Frontal cortex (tissue), 3 donors: ENCODE measurements at regions not wholly inside any gene's neighbourhood (a gene's known extent, or its start where the extent isn't known, plus 50 kb on each side); places are given as distances from the start of the nearest gene placed in this dataset.
"Not testable (repeated sequence)": the region's sequence is repeated elsewhere in the genome, so short reads cannot be mapped to it uniquely, and the experiment has no call there.

Experiments used
- DNase-seq, 2 donors: peaks; one replicate each; pipeline ENCODE4 v3.0.0; 2012; ENCODE audit warnings: low spot score in 2 of 2
- FAIRE-seq: peaks from 2 replicates; lab custom pipeline; 2012; peaks lifted over from hg19 to GRCh38; lab: Jason Lieb, UNC
- donor health status: control.
- donor health status: control.
- donor health status: control.

DNA sequence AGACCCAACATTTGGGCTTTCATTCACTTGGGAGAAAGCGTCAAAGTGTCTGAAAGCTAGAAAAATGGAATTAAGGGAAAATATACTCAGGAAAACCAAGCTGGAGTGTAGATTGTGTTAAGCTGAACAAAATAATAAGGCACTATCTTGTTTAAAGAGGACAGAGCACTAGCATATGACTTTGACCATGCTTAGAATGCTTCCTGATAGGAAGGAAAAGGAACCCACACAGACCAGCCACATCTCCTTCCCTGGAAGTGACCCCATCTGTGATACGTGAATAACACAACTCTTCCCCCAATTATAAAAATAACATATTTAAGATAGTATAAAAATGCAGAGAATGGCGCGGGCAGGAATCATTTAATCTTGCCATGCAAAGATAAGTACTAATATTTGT is 94.7 kb upstream of the BCL2L14 start:
- DNase-seq (no peak), FAIRE-seq (no peak)

DNA sequence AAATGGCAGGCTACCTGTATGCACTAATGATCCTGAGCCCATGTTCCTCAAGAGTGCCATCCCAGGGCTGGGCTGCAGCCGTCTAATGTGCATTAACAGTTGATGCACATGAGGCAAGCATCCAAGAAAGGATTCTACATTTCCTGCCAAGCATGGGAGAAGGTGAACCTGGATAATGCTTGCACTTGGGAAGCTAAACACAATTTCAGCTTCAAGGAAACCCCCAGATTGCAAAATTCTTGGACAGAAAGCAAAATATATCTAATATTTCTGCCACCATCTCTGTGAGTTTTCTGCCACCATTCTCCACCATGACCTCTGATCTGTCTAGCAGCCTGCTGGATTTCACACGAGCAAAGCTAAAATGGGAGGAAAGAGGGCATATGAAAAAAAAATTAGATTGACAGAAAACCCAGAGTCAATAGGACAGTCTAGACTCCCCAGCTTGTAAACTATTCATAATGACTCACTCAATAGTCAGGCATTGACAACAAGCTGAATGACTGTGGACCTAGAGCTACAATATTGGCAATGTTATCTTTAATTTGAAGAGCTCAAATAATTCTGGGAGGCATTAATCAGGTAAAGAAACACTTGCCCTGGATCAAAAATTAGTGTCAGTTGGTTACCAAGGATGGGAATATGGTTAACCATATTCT is 91.9 kb upstream of the BCL2L14 start:
- DNase-seq (no peak), FAIRE-seq (no peak)

DNA sequence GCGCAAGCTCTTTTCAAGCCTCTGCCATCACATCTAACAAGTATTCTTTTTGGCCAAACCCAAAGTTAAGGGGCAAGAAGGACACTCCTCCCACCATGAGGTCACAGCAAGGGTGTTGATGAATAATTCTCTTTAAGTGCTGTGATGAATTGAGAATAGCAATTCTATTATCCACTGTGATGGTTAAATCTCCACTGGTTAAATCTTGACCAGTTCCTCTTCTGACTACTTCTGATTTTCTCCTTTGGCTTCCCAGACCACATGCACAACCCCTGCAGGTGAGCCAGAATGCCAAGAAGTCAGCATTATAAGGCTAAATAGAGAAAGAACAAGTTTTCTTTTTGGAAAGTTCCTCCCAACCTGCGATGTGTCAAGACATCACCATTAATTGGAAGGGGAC is 90.6 kb upstream of the BCL2L14 start:
- DNase-seq (no peak), FAIRE-seq (no peak)

DNA sequence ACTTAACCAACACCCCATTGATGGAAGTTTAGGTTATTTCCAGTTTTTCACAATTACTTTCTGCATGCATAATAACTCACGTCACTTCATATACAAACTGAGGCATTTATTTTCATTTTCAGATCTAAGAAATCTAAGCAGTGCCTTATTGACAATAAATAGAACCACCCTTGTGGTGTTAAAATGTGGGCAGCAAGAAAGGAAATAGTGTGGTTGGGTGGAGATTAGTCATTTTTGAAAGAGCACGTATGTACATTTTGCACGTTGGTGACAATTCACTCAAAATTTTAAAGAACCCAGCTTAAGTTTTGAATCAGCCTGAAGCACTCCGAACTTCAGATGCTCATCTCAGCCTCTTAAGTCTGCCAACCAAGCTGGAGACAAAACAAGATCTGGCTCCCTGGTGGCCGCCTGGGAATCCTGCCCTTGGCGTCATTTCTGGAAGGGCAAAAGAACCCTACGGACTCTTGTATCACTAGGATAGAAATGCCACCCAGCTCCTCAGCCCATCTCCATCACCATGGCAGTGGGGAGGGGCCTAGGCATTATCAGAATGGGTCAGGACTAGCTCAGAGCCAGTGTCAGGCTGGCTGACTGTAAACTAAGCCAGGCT is 89.5 kb upstream of the BCL2L14 start:
- no peak for DNase-seq
- no peak for FAIRE-seq

DNA sequence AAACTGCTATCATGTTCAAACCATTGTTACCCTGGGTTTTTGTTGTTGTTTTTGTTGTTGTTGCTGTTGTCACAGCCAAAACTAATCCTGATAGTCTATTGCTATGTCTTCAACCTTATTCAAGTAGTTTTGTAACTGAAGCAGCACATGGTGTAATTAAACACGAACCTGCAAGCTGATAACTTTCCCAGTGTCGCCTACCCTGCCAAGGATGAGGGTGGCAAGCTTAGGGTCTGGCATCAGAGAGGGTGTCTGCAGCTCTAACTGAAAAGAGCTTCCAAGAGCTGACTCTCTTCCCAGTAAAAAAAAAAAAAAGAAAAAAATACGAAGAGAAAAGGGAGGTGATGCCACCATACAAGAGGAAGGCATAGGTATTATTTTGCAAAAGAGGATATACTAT is 86.3 kb upstream of the BCL2L14 start:
- DNase-seq = no peak
- no peak for FAIRE-seq

DNA sequence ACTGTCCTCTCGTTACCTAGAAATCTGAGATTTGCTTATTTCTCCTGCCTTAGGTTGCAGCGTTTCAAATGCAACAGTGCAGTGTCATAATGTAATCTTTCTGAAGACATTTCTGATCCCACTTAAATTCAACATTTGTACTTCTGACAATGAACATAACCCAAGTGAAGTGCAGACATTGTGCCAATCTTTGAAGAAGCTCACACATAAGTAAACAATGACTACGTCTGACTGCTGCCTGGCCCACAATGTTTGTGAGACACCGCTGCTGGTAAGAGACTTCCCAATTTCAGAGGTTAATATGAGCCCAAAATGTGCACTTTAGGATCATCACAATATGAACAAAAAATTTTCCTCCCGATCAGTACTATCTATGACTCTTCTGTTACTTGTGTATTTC is 84.6 kb upstream of the BCL2L14 start:
- FAIRE-seq = no peak

DNA sequence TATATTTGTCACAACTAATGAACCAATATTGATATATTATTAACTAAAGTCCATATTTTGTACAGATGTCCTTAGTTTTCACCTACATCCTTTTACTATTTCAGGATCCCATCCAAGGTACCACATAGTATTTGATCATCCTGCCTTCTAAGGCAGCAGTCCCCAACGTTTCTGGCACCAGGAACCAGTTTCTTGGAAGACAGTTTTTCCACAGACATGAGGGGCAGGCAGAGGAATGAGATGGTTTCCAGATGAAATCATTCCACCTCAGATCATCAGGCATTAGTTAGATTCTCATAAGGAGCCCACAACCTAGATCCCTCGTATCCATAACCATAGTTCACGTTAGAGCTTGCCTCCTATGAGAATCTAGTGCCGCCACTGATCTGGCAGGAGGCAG is 82.8 kb upstream of the BCL2L14 start:
- no peak for DNase-seq
- no peak for FAIRE-seq

More for the DNA sequence above, 84.6 kb upstream of the BCL2L14 start:
- DNase-seq = no peak

DNA sequence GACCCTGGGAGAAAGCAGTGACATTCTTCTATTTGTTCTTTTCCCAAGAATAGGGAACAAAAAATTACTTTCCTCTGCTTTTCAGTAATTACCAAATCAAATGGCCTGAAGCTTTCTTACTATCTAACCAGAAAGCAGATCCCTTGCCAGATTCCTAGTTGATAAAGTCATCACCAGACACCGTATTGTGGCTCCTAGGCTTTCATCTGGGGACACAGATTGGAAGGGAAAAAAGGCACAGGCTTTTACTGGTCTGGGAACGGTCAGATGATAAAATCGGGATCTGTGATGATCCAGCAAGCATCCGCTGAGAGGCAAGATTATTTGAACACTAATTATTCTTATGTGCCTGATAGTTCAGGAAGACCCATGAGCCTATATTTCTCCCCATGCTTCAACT is 79.1 kb upstream of the BCL2L14 start:
- no peak for DNase-seq
- FAIRE-seq = no peak

DNA sequence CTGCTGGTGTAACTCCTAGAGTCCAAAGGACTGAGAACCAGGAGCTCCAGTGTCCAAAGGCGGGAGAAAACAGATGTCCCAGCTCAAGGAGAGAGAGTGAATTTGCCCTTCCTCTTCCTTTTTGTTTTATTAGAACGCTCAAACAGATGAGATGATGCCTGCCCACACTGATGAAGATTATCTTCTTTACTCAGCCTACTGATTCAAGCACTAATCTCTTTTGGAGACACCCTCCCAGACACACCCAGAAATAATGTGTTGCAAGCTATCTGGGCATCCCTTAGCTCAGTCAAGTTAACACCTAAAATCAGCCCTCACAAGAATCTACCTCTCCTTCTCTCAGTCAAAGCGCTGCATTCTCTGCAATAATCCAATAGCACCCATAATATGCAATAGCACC is 78.2 kb upstream of the BCL2L14 start:
- FAIRE-seq (no peak), DNase-seq (no peak)

DNA sequence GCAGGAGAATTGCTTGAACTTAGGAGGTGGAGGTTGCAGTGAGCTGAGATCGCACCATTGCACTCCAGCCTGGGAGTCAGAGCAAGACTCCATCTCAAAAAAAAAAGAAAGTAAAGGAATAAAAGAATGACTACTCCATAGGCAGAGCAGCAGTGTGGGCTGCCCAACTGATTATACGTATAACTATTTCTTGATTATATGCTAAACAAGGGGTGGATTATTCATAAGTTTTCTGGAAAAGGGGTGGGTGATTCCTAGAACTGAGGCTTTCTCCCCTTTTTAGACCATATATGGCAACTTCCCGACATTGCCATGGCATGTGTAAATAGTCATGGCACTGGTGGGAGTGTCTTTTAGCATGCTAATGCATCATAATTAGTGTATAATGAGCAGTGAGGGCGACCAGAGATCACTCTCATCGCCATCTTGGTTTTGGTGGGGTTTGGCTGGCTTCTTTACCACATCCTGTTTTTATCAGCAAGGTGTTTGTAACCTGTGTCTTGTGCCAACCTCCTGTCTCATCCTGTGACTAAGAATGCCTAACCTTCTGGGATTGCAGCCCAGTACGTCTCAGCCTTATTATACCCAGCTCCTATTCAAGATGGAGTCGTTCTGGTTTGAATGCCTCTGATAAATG is 72.3 kb upstream of the BCL2L14 start:
- DNase-seq, FAIRE-seq: not testable (repeated sequence)

DNA sequence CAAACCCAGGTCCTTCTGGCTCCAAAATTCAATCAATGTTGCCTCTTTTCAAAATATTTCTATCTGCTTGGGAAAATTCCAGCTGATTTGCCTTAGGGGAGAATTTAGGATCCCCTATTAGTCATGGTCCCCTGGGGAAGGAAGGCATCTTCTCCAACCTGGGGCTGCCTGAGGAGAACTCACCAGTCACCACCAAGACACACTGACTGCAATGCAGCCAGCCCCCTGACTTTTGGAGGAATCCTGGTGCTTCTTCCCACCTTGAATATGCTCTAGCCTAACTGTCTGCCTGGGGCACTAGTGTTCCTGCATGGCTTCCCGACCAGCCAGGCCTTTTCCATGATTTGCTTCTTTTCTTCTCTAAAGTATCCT is 71.8 kb upstream of the BCL2L14 start:
- DNase-seq (no peak), FAIRE-seq (no peak)

DNA sequence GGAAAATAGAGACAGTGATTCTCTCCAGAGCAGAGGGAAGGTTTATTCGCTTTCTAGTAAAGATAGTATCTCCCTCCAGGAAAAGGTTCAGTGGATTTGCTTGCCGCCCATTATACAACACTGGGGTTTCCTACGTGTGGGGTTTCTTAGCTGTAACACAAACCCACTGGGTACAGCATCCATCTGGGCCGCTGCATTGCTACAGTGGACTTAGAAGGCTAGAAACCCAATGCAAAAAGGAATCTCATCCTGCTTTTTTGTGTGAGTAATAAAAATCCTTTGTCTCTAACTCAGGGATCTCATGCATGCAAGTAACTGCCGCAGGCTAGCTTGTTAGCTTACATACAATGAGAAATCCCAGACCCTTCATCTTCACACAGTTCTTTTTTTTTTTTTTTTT is 67.1 kb upstream of the BCL2L14 start:
- FAIRE-seq = no peak
- DNase-seq = no peak

DNA sequence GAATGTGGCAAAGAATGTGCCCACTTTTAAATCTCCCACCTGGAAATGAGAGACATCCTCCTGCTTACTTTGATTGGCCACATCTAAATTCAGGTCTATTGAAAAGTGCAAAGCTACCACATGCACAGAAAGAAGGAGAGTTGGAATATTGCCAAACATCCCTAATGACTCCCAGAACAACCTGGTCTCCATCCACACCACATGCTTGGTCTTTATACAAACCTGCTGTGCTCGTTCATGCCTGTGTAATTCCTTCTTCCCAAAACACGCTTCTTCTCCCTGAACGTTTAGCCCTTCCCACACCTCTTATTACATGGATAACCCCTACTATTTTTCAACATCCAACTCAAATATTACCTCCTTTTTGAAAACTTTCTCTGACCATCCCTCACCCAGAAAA is 66.2 kb upstream of the BCL2L14 start:
- FAIRE-seq (no peak), DNase-seq (no peak)

DNA sequence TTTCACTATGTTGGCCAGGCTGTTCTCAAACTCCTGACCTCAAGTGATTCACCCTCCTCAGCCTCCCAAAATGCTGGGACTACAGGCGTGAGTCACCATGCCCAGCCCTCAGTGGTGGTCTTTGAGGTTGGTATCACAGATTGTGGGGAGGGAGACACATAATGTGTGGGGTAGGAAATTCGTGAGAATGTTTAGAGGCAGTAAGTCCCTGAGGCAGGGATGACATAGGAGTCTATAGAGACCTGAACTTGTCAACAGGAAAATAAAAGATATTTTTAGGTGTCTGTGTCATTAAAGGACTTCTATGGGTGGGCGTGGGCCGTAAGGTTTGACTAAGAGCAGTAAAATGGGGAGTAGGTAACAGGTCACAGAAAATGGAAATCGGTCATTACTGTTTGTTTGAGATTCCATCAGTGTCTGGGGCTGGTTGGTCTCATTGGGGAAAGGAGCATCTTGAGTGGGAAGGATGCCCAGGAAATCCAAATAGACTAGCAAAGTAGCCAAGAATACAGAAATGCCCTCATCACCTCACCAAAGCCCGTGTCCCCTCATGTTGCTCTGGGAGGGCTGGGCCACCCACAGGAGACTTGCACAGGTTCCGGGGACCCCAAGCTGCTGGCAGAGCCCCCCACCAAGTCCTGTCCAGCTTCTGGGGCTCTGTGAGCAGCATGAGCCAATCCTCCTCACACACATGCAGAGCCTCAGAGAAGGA is 63.6 kb upstream of the BCL2L14 start:
- FAIRE-seq (no peak), DNase-seq (no peak)

DNA sequence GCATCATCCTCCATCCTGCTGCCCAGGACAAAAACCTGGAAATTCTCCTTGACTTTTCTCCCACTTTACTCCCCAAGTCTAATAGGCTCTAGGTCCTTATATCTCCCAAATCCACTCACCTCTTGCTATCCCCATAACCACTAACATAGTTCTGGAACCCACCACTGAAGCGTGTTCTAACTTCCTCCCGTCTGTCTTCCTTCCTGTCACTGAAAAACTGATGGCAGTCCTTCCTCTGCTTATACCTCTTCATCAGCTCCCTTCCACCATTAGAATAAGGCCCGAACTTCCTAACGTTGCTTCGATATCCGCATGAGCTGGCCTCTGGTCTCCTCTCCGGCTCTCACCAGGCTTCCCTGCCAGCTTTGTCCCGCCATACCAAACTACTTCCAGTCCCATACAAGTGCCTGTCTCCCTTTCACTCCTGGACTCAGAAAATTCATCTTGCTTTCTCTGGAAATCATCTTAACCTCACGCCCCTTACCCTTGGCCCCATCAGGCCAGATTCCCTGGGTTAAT is 63.0 kb upstream of the BCL2L14 start:
- DNase-seq (no peak), FAIRE-seq (no peak)

DNA sequence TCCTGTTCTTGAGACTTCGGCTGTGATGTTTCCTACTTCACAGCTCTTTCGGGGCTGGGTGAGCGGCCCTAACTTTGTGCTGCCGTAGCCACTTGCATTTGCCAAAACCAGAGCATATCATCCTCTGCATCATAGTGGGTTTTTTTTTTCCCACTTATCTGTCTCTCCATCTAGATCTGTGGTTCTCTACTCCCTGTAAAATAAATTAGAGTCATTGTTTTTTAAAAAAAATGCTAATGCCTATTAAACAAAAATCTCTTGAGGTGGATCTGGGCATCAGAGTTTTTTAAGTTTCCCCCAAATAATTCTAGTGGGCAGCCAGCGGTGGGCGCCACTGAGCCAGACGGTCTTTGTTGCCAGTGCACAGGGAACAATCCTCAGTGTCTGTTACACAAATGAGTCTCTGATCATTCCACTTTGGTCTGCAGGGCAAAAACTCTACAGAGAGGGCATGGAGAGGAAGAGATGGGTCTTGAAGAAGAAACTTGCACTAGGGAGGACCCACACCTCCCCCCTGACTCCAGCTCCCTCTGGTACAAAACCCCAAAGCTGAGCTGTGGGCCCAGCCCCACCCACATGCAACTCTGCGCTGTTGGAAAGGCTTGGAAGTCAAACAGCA is 62.4 kb upstream of the BCL2L14 start:
- DNase-seq = no peak
- FAIRE-seq = no peak

DNA sequence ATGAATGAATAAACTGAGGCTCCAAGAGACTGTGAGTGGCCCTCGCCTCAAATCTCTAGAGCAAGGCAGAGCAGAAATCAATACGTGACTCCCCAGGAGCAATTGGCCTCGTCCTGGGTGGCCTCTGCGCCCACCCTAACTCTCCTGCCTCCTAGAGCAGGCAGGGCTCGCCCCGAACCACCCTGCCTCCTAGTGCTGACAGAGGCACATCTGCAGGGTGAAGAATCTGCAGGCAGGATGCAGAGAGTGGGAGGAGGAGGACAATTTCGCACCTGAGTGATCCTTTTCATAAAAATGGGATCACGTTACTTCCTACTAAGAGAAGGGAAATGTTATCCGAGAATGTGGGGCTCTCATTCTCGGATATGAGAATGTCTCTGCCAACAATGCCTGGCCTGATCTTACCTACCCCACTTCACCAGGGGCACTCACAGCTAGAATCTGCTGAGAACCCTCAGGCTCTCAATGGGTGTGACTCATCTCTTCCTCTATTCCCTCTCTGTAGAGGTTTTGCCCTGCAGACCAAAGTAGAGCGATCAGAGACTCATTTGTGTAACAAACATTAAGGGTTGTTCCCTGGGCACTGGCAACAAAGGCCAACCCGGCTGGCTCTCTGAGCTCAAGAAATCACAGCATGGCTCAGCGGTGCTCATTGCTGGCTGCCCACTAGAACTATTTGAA is 61.7 kb upstream of the BCL2L14 start:
- no peak for FAIRE-seq
- no peak for DNase-seq

DNA sequence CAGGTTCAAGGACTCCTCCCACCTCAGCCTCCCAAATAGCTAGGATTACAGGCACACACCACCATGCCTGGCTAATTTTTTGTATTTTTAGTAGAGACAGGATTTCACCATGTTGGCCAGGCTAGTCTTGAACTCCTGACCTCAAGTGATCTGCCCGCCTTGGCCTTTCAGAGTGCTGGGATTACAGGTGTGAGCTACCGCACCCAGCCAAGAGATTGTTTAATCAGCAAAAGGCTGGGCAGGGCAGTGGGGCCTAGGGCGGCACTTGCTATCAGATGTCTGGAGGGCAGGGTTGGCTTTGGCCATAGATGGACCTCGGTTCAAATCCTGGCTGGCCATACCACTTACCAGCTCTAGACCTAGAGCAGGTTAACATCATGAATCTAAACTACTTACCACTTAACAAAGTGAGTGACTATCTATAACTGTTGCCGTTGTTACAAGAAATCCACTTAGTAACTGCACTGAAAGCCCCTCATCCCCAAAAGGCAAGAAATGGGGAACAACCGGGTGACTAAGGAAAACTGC is 60.9 kb upstream of the BCL2L14 start:
- DNase-seq, FAIRE-seq: not testable (repeated sequence)

DNA sequence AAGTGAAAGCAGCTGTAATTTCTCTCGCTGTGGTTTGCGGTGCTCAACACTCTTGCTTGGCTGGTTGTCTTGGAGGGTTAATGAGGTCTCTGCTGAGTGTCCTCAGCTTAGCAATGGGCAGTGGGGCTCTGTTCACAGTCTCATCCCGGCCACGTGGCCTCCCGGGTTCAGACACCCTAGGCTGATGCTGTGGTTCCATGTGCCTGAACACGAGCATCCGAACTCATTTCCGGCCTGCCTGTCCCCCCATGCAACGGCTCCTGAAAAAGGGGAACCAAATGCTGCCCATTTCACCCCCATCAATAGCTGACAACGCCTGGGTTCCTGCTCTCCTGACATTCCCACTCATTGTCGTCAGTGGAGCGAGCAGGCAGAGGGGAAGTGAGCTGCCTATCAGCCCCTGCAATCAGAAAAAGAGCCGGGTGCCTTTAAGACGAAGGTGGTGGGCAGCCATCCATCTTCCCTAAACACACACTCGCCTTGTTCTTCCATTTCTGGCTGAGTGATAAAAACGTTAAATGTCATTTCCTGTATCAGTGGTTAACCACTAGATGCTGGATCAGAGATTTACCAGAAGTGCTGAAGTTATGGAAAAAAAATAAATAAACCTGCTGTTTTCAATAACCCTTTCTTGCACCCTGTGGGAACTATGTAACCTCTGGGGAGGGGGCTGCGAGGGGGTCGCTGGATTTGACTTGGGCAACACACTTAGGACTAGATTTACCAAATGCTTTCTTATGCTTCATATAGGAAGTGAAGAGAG is 60.3 kb upstream of the BCL2L14 start:
- DNase-seq (peak; percentile 18 to 46), FAIRE-seq (no peak)
